ENCODE measurements at regions not wholly inside any gene's neighbourhood (a gene's known extent, or its start where the extent isn't known, plus 50 kb on each side); places are given as distances from the start of the nearest gene placed in this dataset.

- no peak for TF ChIP-seq EZH2 (IDR thresholded peaks at IDR 0.05; ENCODE audit: insufficient read depth, poor library complexity, severe bottlenecking)
- no peak for TF ChIP-seq EZH2phosphoT487 (IDR thresholded peaks at IDR 0.05; ENCODE audit: insufficient read depth, low read depth)
These were observed 456.8 kb downstream of the TRAM1L1 start for GRCh38 chr4:116628598-116628997.

Data from GM23248 (cell line).